ENCODE measurements at regions not wholly inside any gene's neighbourhood (a gene's known extent, or its start where the extent isn't known, plus 50 kb on each side); places are given as distances from the start of the nearest gene placed in this dataset.

- Histone ChIP-seq H3K36me3 (ENCODE audit: insufficient read depth, low read length) (no peaks in the 10 kb centered on the region), H4K20me1 (ENCODE audit: insufficient read depth, low read length) (no peaks in the 10 kb centered on the region), H3K4me1 (ENCODE audit: insufficient read depth, low read length, poor library complexity, severe bottlenecking) (no peaks in the 10 kb centered on the region), H3K9me2 (ENCODE audit: insufficient read depth, low read length) (no peaks in the 10 kb centered on the region), H3K4me2 (ENCODE audit: low read length) (no peak overlapping the region), H3K9me3 (ENCODE audit: low read length) (no peaks in the 10 kb centered on the region), H3K79me2 (ENCODE audit: insufficient read depth, low read depth, low read length) (no peaks in the 10 kb centered on the region), H3K27ac (ENCODE audit: low read depth, low read length, poor library complexity, severe bottlenecking) (no peak overlapping the region), H3K4me3 (ENCODE audit: low read depth, low read length, poor library complexity, severe bottlenecking) (no peak overlapping the region), H2AFZ (ENCODE audit: low read length) (no peak overlapping the region)
- TF ChIP-seq, protein P1, sequence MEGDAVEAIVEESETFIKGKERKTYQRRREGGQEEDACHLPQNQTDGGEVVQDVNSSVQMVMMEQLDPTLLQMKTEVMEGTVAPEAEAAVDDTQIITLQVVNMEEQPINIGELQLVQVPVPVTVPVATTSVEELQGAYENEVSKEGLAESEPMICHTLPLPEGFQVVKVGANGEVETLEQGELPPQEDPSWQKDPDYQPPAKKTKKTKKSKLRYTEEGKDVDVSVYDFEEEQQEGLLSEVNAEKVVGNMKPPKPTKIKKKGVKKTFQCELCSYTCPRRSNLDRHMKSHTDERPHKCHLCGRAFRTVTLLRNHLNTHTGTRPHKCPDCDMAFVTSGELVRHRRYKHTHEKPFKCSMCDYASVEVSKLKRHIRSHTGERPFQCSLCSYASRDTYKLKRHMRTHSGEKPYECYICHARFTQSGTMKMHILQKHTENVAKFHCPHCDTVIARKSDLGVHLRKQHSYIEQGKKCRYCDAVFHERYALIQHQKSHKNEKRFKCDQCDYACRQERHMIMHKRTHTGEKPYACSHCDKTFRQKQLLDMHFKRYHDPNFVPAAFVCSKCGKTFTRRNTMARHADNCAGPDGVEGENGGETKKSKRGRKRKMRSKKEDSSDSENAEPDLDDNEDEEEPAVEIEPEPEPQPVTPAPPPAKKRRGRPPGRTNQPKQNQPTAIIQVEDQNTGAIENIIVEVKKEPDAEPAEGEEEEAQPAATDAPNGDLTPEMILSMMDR (conservative IDR thresholded peaks at IDR 0.05; ENCODE audit: low read length), result no peak
- no peak for TF ChIP-seq EZH2phosphoT487 (IDR thresholded peaks at IDR 0.05; ENCODE audit: borderline replicate concordance, low read depth, low read length)
- intact Hi-C loops (cut with micrococcal nuclease; ENCODE audit: unreplicated experiment), result no loop called here
- CTCF ChIA-PET (ENCODE audit: unreplicated experiment), result no interaction called here
- no TSS peak for BruUV-seq (replicated peaks)
- POLR2A ChIA-PET, result no interaction called here
- DNase-seq (ENCODE audit: low spot score), result no peak
These were observed 128.8 kb upstream of the ARHGAP28 start for GRCh38 chr18:6600667-6601167.

- Histone ChIP-seq H3K27ac (ENCODE audit: low read depth, low read length, poor library complexity, severe bottlenecking) (no peak overlapping the region), H3K4me2 (ENCODE audit: low read length) (no peak overlapping the region), H3K79me2 (ENCODE audit: insufficient read depth, low read depth, low read length) (no peaks in the 10 kb centered on the region), H2AFZ (ENCODE audit: low read length) (no peak overlapping the region), H3K9me3 (ENCODE audit: low read length) (no peaks in the 10 kb centered on the region), H3K4me3 (ENCODE audit: low read depth, low read length, poor library complexity, severe bottlenecking) (no peak overlapping the region), H3K4me1 (ENCODE audit: insufficient read depth, low read length, poor library complexity, severe bottlenecking) (no peaks in the 10 kb centered on the region), H3K36me3 (ENCODE audit: insufficient read depth, low read length) (no peaks in the 10 kb centered on the region), H4K20me1 (ENCODE audit: insufficient read depth, low read length) (no peaks in the 10 kb centered on the region), H3K9me2 (ENCODE audit: insufficient read depth, low read length) (no peaks in the 10 kb centered on the region)
- intact Hi-C loops (cut with micrococcal nuclease; ENCODE audit: unreplicated experiment), result no loop called here
- DNase-seq (ENCODE audit: low spot score), result no peak
- POLR2A ChIA-PET, result no interaction called here
- no peak for TF ChIP-seq EZH2phosphoT487 (IDR thresholded peaks at IDR 0.05; ENCODE audit: borderline replicate concordance, low read depth, low read length)
- TF ChIP-seq, protein P1 (conservative IDR thresholded peaks at IDR 0.05; ENCODE audit: low read length), result no peak
- CTCF ChIA-PET (ENCODE audit: unreplicated experiment), result no interaction called here
- no TSS peak for BruUV-seq (replicated peaks)
These were observed 128.3 kb upstream of the ARHGAP28 start for GRCh38 chr18:6601241-6601640.

DNA sequence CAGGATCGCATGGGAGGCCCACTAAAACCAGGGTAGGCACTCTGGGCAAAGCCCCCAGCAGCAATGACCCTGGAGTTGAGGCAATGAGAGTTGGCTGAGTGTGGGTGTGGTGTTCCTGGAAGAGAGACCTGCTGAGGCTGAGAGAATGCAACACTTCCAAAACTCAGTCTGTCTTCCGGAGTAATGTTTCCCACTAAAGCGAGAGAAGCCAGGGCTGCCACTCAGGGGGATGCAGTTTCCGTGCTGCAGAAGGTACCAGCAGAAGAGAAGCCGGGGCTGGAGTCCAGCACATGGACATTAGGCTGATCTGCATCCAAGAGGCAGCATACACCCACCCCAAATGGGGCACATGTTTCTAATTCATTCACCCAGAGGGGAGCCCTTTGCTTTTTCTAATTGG is 127.2 kb upstream of the ARHGAP28 start:
- H3K9me2 ChIP-seq (ENCODE audit: insufficient read depth, low read length), result no peaks in the 10 kb centered on the region
- no peak overlapping the region for H3K4me2 ChIP-seq (ENCODE audit: low read length)
- no peak overlapping the region for H3K27ac ChIP-seq (ENCODE audit: low read depth, low read length, poor library complexity, severe bottlenecking)
- no peaks in the 10 kb centered on the region for H4K20me1 ChIP-seq (ENCODE audit: insufficient read depth, low read length)
- no TSS peak for BruUV-seq (replicated peaks)
- no peak overlapping the region for H2AFZ ChIP-seq (ENCODE audit: low read length)
- no peaks in the 10 kb centered on the region for H3K36me3 ChIP-seq (ENCODE audit: insufficient read depth, low read length)
- CTCF ChIA-PET (ENCODE audit: unreplicated experiment), result no interaction called here
- POLR2A ChIA-PET, result no interaction called here
- intact Hi-C loops (cut with micrococcal nuclease; ENCODE audit: unreplicated experiment), result no loop called here
- H3K9me3 ChIP-seq (ENCODE audit: low read length), result no peaks in the 10 kb centered on the region
- no peak overlapping the region for H3K4me3 ChIP-seq (ENCODE audit: low read depth, low read length, poor library complexity, severe bottlenecking)
- H3K4me1 ChIP-seq (ENCODE audit: insufficient read depth, low read length, poor library complexity, severe bottlenecking), result no peaks in the 10 kb centered on the region
- TF ChIP-seq, protein P1 (conservative IDR thresholded peaks at IDR 0.05; ENCODE audit: low read length), result no peak
- TF ChIP-seq EZH2phosphoT487 (IDR thresholded peaks at IDR 0.05; ENCODE audit: borderline replicate concordance, low read depth, low read length), result no peak
- DNase-seq (ENCODE audit: low spot score), result no peak
- no peaks in the 10 kb centered on the region for H3K79me2 ChIP-seq (ENCODE audit: insufficient read depth, low read depth, low read length)
